ENCODE measurements at regions not wholly inside any gene's neighbourhood (a gene's known extent, or its start where the extent isn't known, plus 50 kb on each side); places are given as distances from the start of the nearest gene placed in this dataset.

GRCh38 chr3:190224456-190224855 lies 97.8 kb downstream of the CLDN1 start:
- WGBS, result 77% methylated on average over 4 of the region's 4 CpGs
- DNase-seq (ENCODE audit: extremely low spot score), result no peak
- intact Hi-C loops (cut with DNase I), result loop anchor here (5.0 to 10.0 kb wide), 2 partner anchors 98 to 200 kb away; partner anchors contain the start of gene CLDN1
- Histone ChIP-seq H3K4me1 (no peaks in the 10 kb centered on the region), H3K36me3 (no peaks in the 10 kb centered on the region), H3K27ac (replicated peaks in 1 of 4) (no peak overlapping the region), H3K4me3 (no peak overlapping the region), H3K27me3 (no peaks in the 10 kb centered on the region), H3K9me3 (peaks cover 0 to 16% (median 4%) of the 10 kb centered on the region in 4 donors)
- TF ChIP-seq CTCF (IDR thresholded peaks at IDR 0.05) (no peak), POLR2A (IDR thresholded peaks at IDR 0.05; ENCODE audit: low read depth) (no peak), EP300 (IDR thresholded peaks at IDR 0.05) (no peak), POLR2AphosphoS5 (IDR thresholded peaks at IDR 0.05) (no peak)

DNA sequence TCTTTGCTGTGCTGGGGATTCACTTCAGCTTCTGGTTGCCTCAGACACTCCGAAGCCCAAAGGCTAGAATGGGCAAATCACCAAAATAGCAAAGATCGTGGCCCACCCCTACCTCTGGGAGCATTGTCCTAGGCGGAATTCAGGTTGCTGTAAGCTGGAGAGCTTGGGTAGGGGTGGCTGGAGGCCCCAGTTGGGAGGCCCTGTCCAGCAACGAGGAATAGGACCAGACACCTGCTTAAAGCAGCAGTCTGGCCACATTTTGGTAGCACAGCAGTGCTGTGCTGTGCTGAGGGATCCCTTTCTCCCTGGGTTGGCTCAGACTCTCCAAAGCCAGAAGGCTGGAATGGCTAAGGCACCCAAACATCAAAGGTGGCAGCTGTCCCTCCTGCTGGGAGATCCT lies 99.3 kb downstream of the CLDN1 start:
- intact Hi-C loops (cut with DNase I), result loop anchor here (5.0 to 10.0 kb wide), 2 partner anchors 99 to 202 kb away; partner anchors contain the start of gene CLDN1
- Histone ChIP-seq H3K9me3 (peaks cover 0 to 16% (median 4%) of the 10 kb centered on the region in 4 donors), H3K36me3 (no peaks in the 10 kb centered on the region), H3K27ac (replicated peaks in 1 of 4) (no peak overlapping the region), H3K4me3 (no peak overlapping the region), H3K27me3 (no peaks in the 10 kb centered on the region), H3K4me1 (no peaks in the 10 kb centered on the region)
- TF ChIP-seq EP300 (IDR thresholded peaks at IDR 0.05) (no peak), CTCF (IDR thresholded peaks at IDR 0.05) (no peak), POLR2AphosphoS5 (IDR thresholded peaks at IDR 0.05) (no peak), POLR2A (IDR thresholded peaks at IDR 0.05; ENCODE audit: low read depth) (no peak)
- no peak for DNase-seq (ENCODE audit: extremely low spot score)
- WGBS, result no CpG with 5 or more reads among the region's 4 CpGs

- intact Hi-C loops (cut with DNase I), result loop anchor here (5.0 to 10.0 kb wide), 2 partner anchors 100 to 202 kb away; partner anchors contain the start of gene CLDN1
- Histone ChIP-seq H3K27ac (replicated peaks in 1 of 4) (no peak overlapping the region), H3K36me3 (no peaks in the 10 kb centered on the region), H3K9me3 (peaks cover 0 to 16% (median 4%) of the 10 kb centered on the region in 4 donors), H3K4me3 (no peak overlapping the region), H3K27me3 (no peaks in the 10 kb centered on the region), H3K4me1 (no peaks in the 10 kb centered on the region)
- DNase-seq (ENCODE audit: extremely low spot score), result no peak
- 94% methylated on average over 3 of the region's 3 CpGs for WGBS
- TF ChIP-seq CTCF (IDR thresholded peaks at IDR 0.05), result no peak
- no peak for TF ChIP-seq EP300 (IDR thresholded peaks at IDR 0.05)
- no peak for TF ChIP-seq POLR2A (IDR thresholded peaks at IDR 0.05; ENCODE audit: low read depth)
- no peak for TF ChIP-seq POLR2AphosphoS5 (IDR thresholded peaks at IDR 0.05)
Observed at GRCh38 chr3:190222360-190222759, 99.9 kb downstream of the CLDN1 start.

- DNase-seq (ENCODE audit: extremely low spot score), result no peak
- no peaks in the 10 kb centered on the region for H3K27me3 ChIP-seq
- intact Hi-C loops (cut with DNase I), result loop anchor here (5.0 to 10.0 kb wide), 2 partner anchors 102 to 204 kb away; partner anchors contain the start of gene CLDN1
- H3K4me3 ChIP-seq, result no peak overlapping the region
- TF ChIP-seq POLR2A (IDR thresholded peaks at IDR 0.05; ENCODE audit: low read depth) (no peak), CTCF (IDR thresholded peaks at IDR 0.05) (no peak), POLR2AphosphoS5 (IDR thresholded peaks at IDR 0.05) (no peak), EP300 (IDR thresholded peaks at IDR 0.05) (no peak)
- 65% methylated on average over 1 of the region's 1 CpG for WGBS
- H3K36me3 ChIP-seq, result no peaks in the 10 kb centered on the region
- peaks cover 0 to 16% (median 4%) of the 10 kb centered on the region in 4 donors for H3K9me3 ChIP-seq
- H3K27ac ChIP-seq (replicated peaks in 1 of 4), result no peak overlapping the region
- no peaks in the 10 kb centered on the region for H3K4me1 ChIP-seq
Observed at GRCh38 chr3:190220362-190220761, 99.7 kb upstream of the P3H2 start.

- Histone ChIP-seq H3K36me3 (no peaks in the 10 kb centered on the region), H3K9me3 (peaks cover 0 to 16% (median 4%) of the 10 kb centered on the region in 4 donors), H3K4me1 (no peaks in the 10 kb centered on the region), H3K27ac (replicated peaks in 1 of 4) (no peak overlapping the region), H3K27me3 (no peaks in the 10 kb centered on the region), H3K4me3 (no peak overlapping the region)
- WGBS, result 82% methylated on average over 3 of the region's 3 CpGs
- intact Hi-C loops (cut with DNase I), result no loop called here
- TF ChIP-seq POLR2A (IDR thresholded peaks at IDR 0.05; ENCODE audit: low read depth) (no peak), CTCF (IDR thresholded peaks at IDR 0.05) (no peak), POLR2AphosphoS5 (IDR thresholded peaks at IDR 0.05) (no peak), EP300 (IDR thresholded peaks at IDR 0.05) (no peak)
- no peak for DNase-seq (ENCODE audit: extremely low spot score)
Observed at GRCh38 chr3:190217081-190217480, 96.4 kb upstream of the P3H2 start.
